Suprapubic skin (tissue), 4 donors: ENCODE measurements at regions not wholly inside any gene's neighbourhood (a gene's known extent, or its start where the extent isn't known, plus 50 kb on each side); places are given as distances from the start of the nearest gene placed in this dataset.

Experiments used
- CTCF ChIP-seq, 2 donors: fragments of 200-600 bp in 1 of 2; fragments of 450-650 bp in 1 of 2; sonication (generic) in 1 of 2; IDR thresholded peaks; one replicate each; pipeline ENCODE4 v1.5.1; 2016 to 2019; ENCODE audit warnings: antibody characterized with exemption in 2 of 2, mild to moderate bottlenecking in 1 of 2, moderate library complexity in 1 of 2
- EP300 ChIP-seq: sonication (generic); formaldehyde crosslinking; IDR thresholded peaks from one replicate; pipeline ENCODE4 v1.6.1; 2017; ENCODE audit warnings: antibody characterized with exemption
- POLR2A ChIP-seq, 2 donors: fragments of 450-650 bp; IDR thresholded peaks; one replicate each; pipeline ENCODE4 v1.6.1; 2017; ENCODE audit warnings: antibody characterized with exemption in 2 of 2, mild to moderate bottlenecking in 2 of 2, moderate library complexity in 2 of 2
- POLR2AphosphoS5 ChIP-seq, 3 donors: sonication (generic); formaldehyde crosslinking; IDR thresholded peaks; one replicate each; pipeline ENCODE4 v1.6.1; 2017; ENCODE audit warnings: antibody characterized with exemption in 3 of 3

GRCh38 chr11:122406466-122406865 lies 249.1 kb upstream of the UBASH3B start:
- no peak for TF ChIP-seq EP300
- no peak for TF ChIP-seq CTCF (IDR thresholded peaks at IDR 0.05)
- no peak for TF ChIP-seq POLR2A (IDR thresholded peaks at IDR 0.05)
- no peak for TF ChIP-seq POLR2AphosphoS5 (IDR thresholded peaks at IDR 0.05)
